HG02798 (cell line): ENCODE measurements at regions not wholly inside any gene's neighbourhood (a gene's known extent, or its start where the extent isn't known, plus 50 kb on each side); places are given as distances from the start of the nearest gene placed in this dataset.
"Not testable (repeated sequence)": the region's sequence is repeated elsewhere in the genome, so short reads cannot be mapped to it uniquely, and the experiment has no call there.

Source experiments
- ATAC-seq: cut with Tn5 transposase; IDR thresholded peaks from one replicate; pipeline ENCODE4 v1.9.1; 2021; ENCODE audit warnings: mild to moderate bottlenecking; ENCODE audit not compliant: unreplicated experiment, poor library complexity

DNA sequence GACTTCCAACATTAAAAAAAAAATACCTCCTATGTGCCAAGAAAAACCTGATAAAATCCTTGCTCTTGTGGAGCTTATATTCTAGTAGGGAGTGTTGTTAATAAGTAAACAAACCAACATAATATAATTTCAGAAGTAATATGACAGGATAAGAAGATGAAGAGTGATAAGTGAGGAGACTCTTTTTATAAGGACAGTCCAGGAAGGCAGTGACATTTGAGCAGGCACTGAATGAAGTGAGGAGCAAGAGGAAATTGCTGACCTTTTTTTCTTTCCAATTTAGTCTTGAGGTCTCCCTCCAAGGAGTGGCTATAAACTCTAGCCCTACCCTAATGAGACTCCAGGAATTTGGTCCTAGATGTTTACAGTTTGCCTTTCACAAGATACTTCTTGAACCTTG, 715.7 kb downstream of the SLITRK1 start:
- no peak for ATAC-seq

DNA sequence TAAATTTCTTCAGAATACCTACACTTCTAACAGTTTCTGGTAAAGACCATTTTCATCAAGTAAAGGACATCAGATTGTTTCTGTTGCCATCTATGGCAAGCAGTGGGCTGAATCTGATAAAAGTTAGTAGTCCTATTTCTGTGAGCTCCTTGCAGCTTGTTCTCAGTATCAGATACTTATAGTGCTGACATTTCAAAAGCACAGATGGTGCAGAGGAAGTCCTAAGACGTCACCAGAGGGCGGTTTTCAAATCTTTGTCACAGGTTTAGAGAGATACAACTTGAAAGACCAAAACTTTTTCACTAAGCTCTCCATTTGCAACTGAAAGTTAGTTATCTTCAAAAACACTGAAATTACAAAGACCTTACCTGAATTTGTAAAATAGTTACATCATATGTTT, 719.8 kb downstream of the SLITRK1 start:
- no peak for ATAC-seq

DNA sequence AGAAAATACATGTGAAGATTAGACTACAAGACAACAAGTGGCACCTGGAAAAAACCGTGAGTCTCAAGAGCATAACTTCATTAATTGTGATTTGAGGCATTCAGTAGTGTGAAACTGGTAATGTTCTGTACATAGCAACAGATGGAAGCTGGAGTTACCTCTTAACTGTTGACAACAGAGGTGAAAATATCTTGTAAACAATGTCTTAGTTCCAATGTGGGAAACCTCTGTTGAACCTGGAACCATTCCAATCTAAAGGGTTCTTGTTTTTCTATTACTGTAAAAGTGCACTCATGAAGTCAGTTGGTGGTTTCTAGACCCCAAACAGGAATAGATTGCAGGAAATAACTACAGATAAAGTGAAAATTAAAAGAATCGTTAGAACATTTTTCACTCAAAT, 728.4 kb downstream of the SLITRK1 start:
- ATAC-seq = no peak

DNA sequence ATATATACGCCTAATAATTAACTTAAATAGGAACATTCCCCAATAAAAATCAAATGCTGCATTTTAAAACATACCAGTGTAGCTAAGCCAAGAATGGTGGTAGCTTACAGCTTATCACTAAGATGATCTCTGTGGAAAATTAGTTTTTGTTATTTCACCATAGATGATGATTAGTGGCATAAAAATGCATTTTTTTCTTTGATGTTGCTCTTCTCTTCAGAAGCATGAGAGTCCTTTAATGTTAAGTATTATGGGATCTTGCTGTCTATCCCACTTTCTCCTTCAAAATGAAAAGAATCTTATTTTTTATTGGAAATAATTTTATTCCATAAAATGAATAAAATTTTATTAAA, 731.0 kb downstream of the SLITRK1 start:
- ATAC-seq = no peak

DNA sequence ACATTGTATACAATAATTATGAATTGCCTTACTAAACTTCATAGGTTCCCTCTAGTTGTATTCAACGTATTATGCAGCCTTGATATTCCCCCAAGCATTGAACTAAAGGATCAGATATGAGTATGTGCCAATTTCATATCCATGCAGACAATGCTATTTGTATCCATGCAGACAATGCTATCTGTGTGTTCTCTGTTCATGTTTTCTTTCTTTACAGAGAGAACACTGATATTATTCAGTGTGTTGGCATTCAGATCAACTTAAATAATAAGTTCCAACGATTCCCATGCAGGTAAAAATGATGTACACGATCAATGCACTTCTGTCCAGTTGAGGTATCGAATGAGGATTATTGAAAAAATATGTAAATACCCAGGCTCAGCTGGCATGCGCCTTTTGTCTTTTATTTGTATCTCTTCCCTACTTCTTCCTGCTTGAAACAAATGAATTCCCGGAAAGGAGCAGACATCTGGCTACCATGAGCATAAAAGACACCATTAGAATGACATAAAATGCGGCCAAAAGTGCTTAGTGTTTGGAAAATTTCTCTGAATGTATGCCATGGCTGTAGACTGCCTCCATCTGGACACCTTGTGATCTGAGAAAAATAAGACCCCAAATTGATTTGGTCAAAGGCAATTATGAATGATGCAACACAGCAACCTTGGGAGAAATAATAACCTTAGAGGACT, 731.5 kb downstream of the SLITRK1 start:
- ATAC-seq = no peak

DNA sequence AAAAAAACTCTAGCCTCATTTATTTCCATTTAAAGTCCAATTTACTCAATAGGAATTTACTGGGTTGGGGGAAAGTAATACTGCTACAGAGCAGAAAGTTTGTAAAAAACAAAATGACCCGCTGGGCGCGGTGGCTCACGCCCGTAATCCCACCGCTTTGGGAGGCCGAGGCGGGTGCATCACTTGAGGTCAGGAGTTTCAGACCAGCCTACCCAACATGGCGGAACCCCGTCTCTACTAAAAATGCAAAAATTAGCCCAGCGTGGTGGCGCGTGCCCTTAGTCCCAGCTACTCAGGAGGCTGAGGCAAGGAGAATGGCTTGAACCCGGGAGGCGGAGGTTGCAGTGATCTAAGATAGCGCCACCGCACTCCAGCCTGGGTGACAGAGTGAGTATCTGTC, 745.6 kb downstream of the SLITRK1 start:
- ATAC-seq = no peak

DNA sequence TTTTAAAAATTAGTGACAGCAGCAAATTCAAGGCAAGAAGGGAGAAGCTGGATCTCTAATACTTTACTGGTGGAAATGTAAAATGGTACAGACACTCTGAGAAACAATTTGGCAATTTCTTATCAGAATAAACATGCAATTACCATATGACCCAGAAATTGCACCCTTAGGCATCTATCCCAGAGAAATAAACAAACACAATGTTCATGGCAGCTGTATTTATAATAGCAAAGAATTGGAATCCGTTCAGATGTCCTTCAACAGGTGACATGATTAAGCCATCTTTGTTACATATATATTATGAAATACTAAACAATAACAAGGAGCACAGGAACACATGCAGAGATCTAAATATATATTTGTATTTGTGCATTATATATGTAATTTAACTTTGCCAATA, 756.5 kb downstream of the SLITRK1 start:
- no peak for ATAC-seq

DNA sequence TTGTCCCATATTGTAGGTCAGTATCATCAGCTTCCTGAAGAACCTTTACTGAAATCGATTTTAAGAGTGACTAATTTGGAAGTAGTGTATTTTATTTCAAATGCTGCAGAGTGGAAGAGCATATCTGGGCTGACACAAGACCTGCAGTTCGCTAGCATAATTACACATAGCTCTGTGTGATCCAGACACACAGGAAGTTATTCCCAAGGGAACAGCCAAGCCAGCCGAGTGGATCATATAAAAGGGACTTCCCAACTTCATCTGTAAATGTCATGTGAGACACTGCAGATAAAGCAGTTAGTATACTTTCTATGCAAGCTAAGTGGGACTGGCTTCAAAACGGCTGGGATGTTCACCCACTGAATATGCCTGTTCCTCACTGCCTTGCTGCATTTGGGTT, 760.4 kb downstream of the SLITRK1 start:
- ATAC-seq = no peak

DNA sequence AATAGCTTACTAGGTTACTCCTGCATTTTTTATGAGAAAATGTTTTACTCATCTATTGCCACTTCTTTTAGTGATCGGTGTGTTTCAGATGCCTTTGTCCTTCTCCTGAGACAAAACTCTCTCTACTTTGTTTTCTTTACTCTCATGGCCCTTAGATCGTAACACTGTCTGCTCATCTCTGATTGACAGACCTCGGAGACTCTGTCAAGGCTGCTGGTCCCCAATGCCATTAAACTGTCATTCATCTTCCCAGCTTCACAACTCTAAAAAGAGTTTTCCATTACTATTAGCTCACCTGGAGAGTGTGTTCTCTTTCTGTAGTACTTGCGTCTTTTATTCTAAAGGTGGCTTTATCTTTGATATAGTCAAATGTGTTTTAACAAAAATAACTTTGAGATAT, 765.2 kb downstream of the SLITRK1 start:
- no peak for ATAC-seq

DNA sequence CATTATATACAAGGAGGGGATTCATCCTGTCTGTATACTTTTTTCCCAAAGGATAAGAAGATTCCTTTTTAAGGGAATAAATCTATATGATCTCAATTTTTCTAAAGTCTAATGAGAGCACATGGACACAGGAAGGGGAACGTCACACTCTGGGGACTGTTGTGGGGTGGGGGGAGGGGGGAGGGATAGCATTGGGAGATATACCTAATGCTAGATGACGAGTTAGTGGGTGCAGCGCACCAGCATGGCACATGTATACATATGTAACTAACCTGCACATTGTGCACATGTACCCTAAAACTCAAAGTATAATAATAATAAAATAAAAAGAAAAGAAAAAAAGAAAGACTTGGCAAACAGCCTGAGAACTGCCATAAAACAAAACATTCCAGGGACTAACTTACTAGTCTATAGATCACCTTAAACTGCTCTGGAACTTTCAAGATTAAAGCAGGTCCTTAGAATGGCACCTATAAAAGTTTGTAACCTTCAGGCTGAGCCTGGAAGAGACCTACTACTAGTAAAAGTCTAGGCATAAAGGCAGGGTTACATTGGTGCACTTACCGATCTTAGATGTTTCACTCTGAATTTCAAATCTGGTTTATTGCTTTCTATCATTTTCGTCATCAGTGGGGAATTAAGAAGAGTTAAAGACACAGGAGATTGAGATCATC, 780.6 kb downstream of the SLITRK1 start:
- not testable (repeated sequence) for ATAC-seq

DNA sequence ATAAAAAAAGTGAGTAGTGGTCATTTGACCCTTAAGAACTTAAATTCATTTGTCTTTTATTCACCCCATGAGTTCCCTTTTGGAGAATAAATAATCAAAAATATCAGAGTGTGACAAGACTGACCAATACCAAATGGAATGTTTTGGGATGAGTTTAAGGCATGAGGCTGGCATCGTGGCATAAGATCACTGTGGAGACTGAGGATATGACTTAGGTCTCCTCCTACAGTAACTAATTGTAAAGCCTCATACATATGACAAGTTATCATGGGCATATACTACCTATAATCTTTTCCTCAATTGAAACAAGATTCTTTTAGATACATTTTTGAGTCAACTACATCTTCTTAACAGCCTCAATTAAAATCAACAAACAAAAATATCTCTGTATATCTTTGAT, 782.0 kb downstream of the SLITRK1 start:
- ATAC-seq = no peak

DNA sequence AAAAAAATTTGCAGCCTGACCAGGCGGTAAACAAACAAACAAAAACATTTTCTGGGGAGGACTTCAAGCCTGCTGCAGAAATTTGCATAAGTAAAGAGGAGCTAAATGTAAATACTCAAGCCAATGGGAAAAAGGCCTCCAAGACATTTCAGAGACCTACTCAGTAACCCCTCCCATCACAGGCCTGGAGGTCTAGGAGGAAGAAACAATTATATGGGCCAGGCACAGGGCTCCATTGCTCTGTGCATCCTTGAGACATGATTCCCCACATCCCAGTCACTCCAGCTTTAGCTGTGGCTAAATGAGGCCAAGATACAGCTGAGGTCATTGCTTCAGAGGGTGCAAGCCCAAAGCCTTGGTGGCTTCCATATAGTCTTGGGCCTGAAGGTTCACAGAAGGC, 793.4 kb downstream of the SLITRK1 start:
- ATAC-seq = no peak

DNA sequence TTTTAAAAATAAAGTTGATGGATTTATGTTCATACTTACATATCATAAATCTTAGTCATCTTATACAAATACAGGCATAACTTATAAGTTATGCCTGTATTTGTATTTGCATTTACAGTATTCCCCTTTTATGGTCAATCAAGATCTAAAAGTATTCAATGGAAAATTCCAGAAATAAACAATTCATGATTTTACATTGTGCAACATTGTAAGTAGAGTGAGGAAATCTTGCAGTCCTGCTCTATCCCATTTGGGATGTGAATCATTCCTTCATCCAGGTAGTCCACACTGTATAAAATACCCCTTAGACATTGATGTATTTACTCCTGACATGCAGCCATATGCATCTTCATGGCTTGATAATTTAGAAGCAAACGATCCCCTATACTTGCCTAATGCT, 795.3 kb downstream of the SLITRK1 start:
- no peak for ATAC-seq

DNA sequence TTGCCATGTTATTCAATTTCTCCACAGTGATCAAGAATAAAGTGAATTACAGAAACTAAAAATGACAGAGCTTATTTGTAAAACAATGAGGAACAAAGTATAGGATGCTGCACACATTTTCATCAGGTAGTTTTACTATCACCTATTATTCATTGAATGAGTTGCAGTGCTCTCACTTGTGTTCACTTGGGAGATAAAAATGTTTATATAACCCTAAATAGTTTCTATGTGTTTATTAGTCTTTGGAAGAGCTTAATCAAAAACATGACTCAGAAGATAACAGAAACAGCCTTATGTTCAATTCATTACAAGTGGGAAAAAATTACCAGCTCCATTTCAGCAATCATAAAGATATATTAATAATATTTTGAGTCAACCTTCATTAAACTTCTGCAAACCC, 796.2 kb downstream of the SLITRK1 start:
- no peak for ATAC-seq

DNA sequence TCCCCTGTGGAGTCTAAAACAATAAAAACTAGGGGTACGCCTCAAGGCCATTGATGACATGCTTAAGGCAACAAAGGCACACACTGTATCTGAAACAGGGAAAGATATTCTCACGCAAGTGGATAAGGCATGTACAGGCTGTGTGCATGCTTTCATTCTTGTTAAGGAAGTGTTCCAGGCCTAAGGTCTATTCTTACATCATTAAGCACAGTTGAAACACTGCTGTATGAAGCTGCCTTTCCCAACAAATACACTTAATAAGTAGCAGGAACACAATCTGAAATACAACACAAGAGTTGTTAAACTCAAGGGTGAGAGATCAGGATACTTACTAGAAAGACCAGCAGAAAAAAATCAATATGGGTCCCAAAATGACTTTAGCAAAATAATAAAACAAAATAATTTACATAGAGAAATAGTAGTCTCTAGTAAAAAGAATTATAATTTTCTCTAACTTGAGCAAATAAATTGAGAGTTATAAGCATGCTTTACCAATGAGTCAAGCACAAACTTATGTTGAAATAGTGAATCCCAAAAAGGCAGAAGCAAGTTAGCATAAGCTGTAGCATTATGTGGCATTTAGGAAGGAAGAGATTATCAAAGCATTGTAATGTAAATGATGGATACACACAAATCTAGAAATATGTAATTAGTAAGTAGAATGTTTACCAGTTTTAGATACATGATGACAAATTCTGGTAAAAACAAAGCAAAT, 796.9 kb downstream of the SLITRK1 start:
- no peak for ATAC-seq

DNA sequence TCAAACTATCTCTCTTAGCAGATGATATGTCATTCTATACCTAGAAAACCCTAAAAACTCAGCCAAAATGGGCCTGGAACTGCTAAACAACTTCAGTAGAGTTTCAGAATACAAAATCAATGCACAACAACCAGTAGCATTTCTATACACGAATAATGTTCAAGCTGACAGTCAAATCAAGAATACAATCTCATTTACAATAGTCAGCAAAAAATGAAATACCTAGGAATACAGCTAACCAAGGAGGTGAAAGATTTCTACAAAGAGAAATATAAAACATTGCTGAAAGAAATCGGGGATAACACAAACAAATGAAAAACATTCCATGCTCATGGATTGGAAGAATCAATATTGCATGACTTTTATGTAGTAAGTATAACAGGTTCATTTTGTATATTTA, 804.8 kb downstream of the SLITRK1 start:
- no peak for ATAC-seq

DNA sequence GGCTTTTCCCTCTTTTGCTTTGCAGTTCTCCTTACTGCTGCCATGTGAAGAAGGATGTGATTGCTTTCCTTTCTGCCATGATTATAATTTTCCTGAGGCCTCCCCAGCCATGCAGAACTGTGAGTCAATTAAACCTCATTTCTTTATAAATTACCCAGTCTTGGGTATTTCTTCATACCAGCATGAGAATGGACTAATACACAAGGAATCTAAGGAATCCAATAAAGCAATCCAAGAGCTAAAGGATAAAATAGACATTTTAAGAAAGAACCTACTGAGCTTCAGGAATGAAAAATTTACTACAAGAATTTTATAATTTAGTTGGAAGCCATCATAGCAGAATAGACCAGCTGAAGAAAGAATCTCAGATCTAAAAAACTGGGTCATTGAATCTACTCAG, 808.3 kb downstream of the SLITRK1 start:
- not testable (repeated sequence) for ATAC-seq

DNA sequence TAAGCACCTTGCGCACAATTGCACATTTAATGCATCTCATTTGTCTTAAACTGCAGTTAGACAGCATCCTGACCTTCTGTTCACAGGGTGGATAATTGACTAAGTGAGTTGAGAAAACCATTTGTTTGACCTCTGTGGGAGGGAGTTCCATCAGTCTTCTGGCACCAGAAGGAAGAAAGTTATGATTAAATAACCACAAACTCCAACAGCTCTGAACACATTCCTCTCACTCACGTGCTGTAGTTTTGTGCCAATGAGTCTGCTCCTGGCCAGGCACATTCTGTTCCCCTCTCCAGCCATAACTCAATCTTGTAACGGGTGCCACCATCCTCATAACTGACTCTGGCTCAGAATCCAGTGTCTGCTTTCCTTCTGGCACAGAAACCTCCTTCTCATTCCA, 817.2 kb downstream of the SLITRK1 start:
- ATAC-seq = no peak

DNA sequence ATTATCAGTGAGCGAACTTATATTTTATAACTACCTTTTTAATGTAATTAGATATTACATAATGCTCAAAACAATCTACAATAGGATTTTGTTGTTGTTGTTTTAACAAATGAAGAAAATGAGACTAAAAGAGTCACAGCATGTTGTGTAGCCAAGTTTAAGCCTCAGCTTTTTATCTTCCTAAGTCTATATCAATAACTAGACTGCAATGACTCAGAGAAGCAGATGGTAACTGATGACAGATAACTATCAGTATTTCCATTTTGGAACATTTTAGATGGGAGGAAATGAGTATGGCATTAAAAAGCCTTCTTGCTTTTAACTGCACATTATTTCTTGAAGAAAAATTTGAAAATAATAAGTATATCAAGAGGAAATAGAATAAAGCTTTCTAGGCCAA, 825.2 kb downstream of the SLITRK1 start:
- no peak for ATAC-seq

DNA sequence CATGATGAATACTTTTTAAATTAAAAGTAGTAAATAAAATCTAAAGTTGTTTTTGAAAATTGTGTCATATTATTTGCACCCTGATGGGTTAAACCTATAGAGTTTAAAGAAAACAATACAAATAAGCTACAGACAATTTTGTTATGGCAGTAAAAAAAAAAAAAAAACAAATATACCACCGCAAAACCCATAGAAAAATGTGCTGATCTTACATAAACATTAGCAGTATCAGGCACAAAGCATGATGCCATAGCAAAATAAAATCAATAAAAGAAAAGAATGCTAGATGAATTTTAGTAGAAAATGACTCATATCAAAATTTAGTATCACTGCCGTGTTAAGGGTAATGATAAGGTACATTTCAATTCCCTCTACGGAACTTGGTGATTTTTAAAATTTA, 826.0 kb downstream of the SLITRK1 start:
- ATAC-seq = no peak

DNA sequence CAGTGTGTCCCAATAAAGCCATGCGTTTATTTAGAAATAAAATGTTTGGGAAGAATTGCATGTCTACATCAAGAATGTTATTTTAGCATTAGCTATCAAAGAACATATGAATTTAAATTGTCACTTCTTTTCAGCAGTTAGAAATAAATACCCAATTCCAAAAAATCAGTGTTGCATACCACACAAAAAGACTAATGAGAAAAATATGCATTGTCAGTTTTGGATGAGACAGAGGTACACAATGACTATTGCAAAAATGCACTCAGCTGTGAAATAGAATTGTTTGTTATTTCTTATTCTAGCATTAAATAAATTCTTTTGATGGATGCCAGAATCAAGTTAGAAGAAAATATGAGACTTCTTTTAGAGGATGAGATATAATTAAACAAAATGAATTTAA, 833.9 kb downstream of the SLITRK1 start:
- ATAC-seq = no peak
